PC-9 (cell line): ENCODE measurements at regions not wholly inside any gene's neighbourhood (a gene's known extent, or its start where the extent isn't known, plus 50 kb on each side); places are given as distances from the start of the nearest gene placed in this dataset.

Source experiments
- BruUV-seq: library from RNA; stranded (reverse); fragments of 400-500 nt; replicated peaks from 2 replicates; lab custom pipeline; 2021; lab: Mats Ljungman, UMichigan
- CTCF ChIA-PET: fragments of 300-600 bp; sonication (Branson Sonifier 250); formaldehyde crosslinking; loops from one replicate; lab custom pipeline; 2022; ENCODE audit warnings: antibody characterized with exemption; lab: Charles Lee
- POLR2A ChIA-PET: fragments of 300-600 bp; sonication (Branson Sonifier 250); formaldehyde crosslinking; loops from one replicate; lab custom pipeline; 2022; ENCODE audit warnings: antibody characterized with exemption; ENCODE audit not compliant: unreplicated experiment; lab: Charles Lee
- DNase-seq, 2 experiments: peaks; one replicate each; pipeline versions ENCODE4 v3.0.0 to v3.0.0-alpha.2; 2015 to 2022; ENCODE audit warnings: mixed read lengths in 1 of 2
- H2AFZ ChIP-seq: fragments of 200-600 bp; sonication (generic); 2 replicates; pipeline ENCODE4 v1.8.1; 2017; ENCODE audit warnings: antibody characterized with exemption
- H3F3A ChIP-seq: fragments of 200-600 bp; sonication (generic); 2 replicates; pipeline ENCODE4 v1.8.1; 2017; ENCODE audit warnings: antibody characterized with exemption, mild to moderate bottlenecking, low read depth; ENCODE audit not compliant: insufficient read depth
- H3K27ac ChIP-seq: fragments of 200-600 bp; sonication (generic); 2 replicates; pipeline ENCODE4 v1.6.1; 2016; ENCODE audit warnings: mixed run types
- H3K27me3 ChIP-seq: fragments of 200-600 bp; sonication (generic); 2 replicates; pipeline ENCODE4 v1.6.1; 2016; ENCODE audit warnings: low read depth, mixed run types; ENCODE audit not compliant: insufficient read depth
- H3K36me3 ChIP-seq: fragments of 200-600 bp; sonication (generic); 2 replicates; pipeline ENCODE4 v1.6.1; 2016; ENCODE audit warnings: low read depth, mixed run types
- H3K4me1 ChIP-seq: fragments of 200-600 bp; sonication (generic); replicated peaks from 2 replicates; pipeline ENCODE4 v1.6.1; 2016; ENCODE audit warnings: mixed run types; ENCODE audit not compliant: insufficient read depth
- H3K4me2 ChIP-seq: fragments of 200-600 bp; sonication (generic); 2 replicates; pipeline ENCODE4 v1.6.1; 2017; ENCODE audit warnings: mixed run types
- H3K4me3 ChIP-seq: fragments of 200-600 bp; sonication (generic); 2 replicates; pipeline ENCODE4 v1.6.1; 2016; ENCODE audit warnings: mixed run types
- H3K79me2 ChIP-seq: fragments of 200-600 bp; sonication (generic); 2 replicates; pipeline ENCODE4 v1.6.1; 2017; ENCODE audit warnings: low read depth, mixed run types
- H3K9me2 ChIP-seq: fragments of 200-600 bp; sonication (generic); 2 replicates; pipeline ENCODE4 v1.8.1; 2017; ENCODE audit warnings: mild to moderate bottlenecking; ENCODE audit not compliant: insufficient read depth
- H3K9me3 ChIP-seq: fragments of 200-600 bp; sonication (generic); 2 replicates; pipeline ENCODE4 v1.8.1; 2016; ENCODE audit warnings: low read depth; ENCODE audit not compliant: insufficient read depth
- H4K20me1 ChIP-seq: fragments of 200-600 bp; sonication (generic); 2 replicates; pipeline ENCODE4 v1.8.1; 2017; ENCODE audit not compliant: insufficient read depth
- EZH2 ChIP-seq: fragments of 200-600 bp; sonication (generic); IDR thresholded peaks from 2 replicates; pipeline ENCODE4 v1.8.0; 2017; ENCODE audit warnings: antibody characterized with exemption, low read depth
- intact Hi-C: fragments of 100-400 bp; cut with micrococcal nuclease; formaldehyde crosslinking; loops from one replicate; pipeline ENCODE4 v1.10.0; 2022; ENCODE audit not compliant: unreplicated experiment
- TF ChIP-seq, protein P1 (sequence below): fragments of 200-600 bp; sonication (generic); conservative IDR thresholded peaks from 2 replicates; pipeline ENCODE4 v1.6.1; 2017; ENCODE audit warnings: mixed run types, antibody characterized with exemption, mild to moderate bottlenecking, moderate library complexity

DNA sequence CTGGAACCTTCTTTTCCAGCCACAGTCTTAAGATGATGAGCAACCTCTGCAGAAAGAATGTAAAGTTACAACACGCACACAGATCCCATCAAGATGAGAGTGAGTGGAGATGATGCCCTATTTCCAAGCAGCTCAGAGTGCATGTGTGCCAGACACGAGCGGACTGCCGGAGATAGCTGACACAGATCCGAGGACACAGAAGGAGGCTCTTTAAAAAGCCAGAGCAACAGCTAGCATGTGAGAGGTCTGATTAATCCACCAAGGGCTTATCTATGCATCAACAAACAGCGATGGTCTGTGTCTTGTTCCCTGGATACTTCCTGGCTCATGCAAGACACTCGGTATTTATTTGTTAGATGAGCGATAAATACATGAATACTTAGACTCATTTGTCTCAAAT is 128.6 kb upstream of the DLG1 start:
- POLR2A ChIA-PET = interaction anchor here (0.7 kb wide), 1 partner anchor 195 kb away, joined by 13 read pairs; no protein-coding TSS in a partner anchor
- H3F3A ChIP-seq = peaks cover 11% of the 10 kb centered on the region
- no peak for TF ChIP-seq EZH2
- TF ChIP-seq, protein P1, sequence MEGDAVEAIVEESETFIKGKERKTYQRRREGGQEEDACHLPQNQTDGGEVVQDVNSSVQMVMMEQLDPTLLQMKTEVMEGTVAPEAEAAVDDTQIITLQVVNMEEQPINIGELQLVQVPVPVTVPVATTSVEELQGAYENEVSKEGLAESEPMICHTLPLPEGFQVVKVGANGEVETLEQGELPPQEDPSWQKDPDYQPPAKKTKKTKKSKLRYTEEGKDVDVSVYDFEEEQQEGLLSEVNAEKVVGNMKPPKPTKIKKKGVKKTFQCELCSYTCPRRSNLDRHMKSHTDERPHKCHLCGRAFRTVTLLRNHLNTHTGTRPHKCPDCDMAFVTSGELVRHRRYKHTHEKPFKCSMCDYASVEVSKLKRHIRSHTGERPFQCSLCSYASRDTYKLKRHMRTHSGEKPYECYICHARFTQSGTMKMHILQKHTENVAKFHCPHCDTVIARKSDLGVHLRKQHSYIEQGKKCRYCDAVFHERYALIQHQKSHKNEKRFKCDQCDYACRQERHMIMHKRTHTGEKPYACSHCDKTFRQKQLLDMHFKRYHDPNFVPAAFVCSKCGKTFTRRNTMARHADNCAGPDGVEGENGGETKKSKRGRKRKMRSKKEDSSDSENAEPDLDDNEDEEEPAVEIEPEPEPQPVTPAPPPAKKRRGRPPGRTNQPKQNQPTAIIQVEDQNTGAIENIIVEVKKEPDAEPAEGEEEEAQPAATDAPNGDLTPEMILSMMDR = no peak
- intact Hi-C loops = no loop called here
- no peak overlapping the region for H2AFZ ChIP-seq
- no peaks in the 10 kb centered on the region for H3K27me3 ChIP-seq
- no peaks in the 10 kb centered on the region for H4K20me1 ChIP-seq
- no peaks in the 10 kb centered on the region for H3K9me2 ChIP-seq
- DNase-seq = no peak
- H3K79me2 ChIP-seq = no peaks in the 10 kb centered on the region
- no peak overlapping the region for H3K27ac ChIP-seq
- no TSS peak for BruUV-seq
- H3K4me1 ChIP-seq = peaks cover 11% of the 10 kb centered on the region
- H3K4me3 ChIP-seq = no peak overlapping the region
- no peaks in the 10 kb centered on the region for H3K36me3 ChIP-seq
- H3K9me3 ChIP-seq = no peaks in the 10 kb centered on the region
- CTCF ChIA-PET = interaction anchor here (0.6 kb wide), 1 partner anchor 61 kb away, joined by 3 read pairs; no protein-coding TSS in a partner anchor
- H3K4me2 ChIP-seq = no peak overlapping the region

DNA sequence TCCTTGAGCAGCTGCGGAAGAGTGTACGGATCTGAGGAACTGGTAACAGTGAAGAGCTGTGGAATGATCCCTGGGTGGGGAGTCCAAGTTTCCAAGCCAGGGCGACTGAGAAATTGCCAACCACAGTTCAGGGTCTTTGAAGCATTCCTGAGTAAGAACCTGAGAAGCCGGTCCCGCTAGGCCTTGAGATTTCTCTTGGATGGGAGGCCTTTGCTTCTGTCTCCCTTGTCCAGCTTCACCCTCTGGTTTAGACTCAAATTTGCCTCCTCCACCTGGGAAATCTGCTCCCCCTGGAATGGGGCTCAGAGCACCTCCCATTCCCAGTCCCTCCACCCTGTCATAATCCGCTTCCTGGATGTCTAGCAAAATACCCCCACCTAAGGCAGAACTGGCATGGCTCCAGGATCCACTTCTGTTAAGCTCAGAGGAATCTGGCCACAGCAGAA is 127.7 kb upstream of the DLG1 start:
- Histone ChIP-seq H3K79me2 (no peaks in the 10 kb centered on the region), H3F3A (peaks cover 18% of the 10 kb centered on the region), H3K9me3 (no peaks in the 10 kb centered on the region), H3K4me1 (peaks cover 19% of the 10 kb centered on the region), H3K9me2 (no peaks in the 10 kb centered on the region), H2AFZ (no peak overlapping the region), H3K27me3 (no peaks in the 10 kb centered on the region), H3K27ac (no peak overlapping the region), H3K36me3 (no peaks in the 10 kb centered on the region), H4K20me1 (no peaks in the 10 kb centered on the region), H3K4me3 (no peak overlapping the region), H3K4me2 (no peak overlapping the region)
- DNase-seq = peak in 1 of 2 experiments; percentile 17
- POLR2A ChIA-PET = interaction anchor here (0.6 to 0.7 kb wide), 2 partner anchors 57 to 194 kb away, joined by 4 to 13 read pairs; no protein-coding TSS in a partner anchor
- BruUV-seq = no TSS peak
- intact Hi-C loops = no loop called here
- CTCF ChIA-PET = no interaction called here
- no peak for TF ChIP-seq EZH2
- TF ChIP-seq, protein P1 = no peak

DNA sequence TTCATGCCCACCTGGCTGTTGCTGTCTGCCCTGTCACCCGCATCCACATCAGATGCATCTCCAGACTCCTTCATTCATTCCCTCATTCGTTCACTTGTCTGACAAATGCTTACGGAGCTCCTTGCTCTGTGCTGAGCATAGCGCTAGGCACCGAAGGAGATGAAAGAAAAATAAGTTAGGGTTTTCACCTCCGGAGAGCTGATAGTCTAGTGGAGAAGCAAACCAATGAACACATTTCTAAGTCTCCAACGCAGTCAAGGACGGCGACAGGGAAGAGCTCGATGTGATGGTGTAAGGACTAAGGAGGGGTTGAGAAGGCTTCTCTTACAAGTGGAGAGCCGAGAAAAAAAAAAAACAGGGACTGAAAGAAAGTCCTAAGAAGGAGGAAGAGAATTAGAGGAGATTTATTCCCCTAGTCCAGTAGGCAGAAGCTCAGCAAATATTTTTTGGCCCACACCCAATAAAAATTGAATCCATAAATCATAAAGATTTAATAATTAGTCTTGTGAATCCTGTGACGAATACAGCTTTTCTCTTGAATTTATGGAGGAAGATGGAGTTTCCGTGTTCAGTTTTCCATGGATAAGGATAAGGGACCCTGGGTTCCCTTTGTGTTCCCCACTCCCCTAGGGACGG is 127.2 kb upstream of the DLG1 start:
- TF ChIP-seq EZH2 = no peak
- TF ChIP-seq, protein P1 = no peak
- Histone ChIP-seq H3F3A (peaks cover 23% of the 10 kb centered on the region), H3K4me1 (peaks cover 23% of the 10 kb centered on the region)

More for the DNA sequence above, 127.2 kb upstream of the DLG1 start:
- DNase-seq = no peak
- intact Hi-C loops = no loop called here
- Histone ChIP-seq H3K9me2 (no peaks in the 10 kb centered on the region), H3K27ac (no peak overlapping the region), H3K4me3 (no peak overlapping the region), H3K4me2 (no peak overlapping the region), H4K20me1 (no peaks in the 10 kb centered on the region), H3K79me2 (no peaks in the 10 kb centered on the region), H2AFZ (no peak overlapping the region), H3K36me3 (no peaks in the 10 kb centered on the region), H3K9me3 (no peaks in the 10 kb centered on the region), H3K27me3 (no peaks in the 10 kb centered on the region)
- POLR2A ChIA-PET = interaction anchor here (0.6 kb wide), 1 partner anchor 57 kb away, joined by 4 read pairs; no protein-coding TSS in a partner anchor
- CTCF ChIA-PET = no interaction called here
- BruUV-seq = no TSS peak
